Frontal cortex (tissue), 4 donors: ENCODE measurements at regions not wholly inside any gene's neighbourhood (a gene's known extent, or its start where the extent isn't known, plus 50 kb on each side); places are given as distances from the start of the nearest gene placed in this dataset. TPM values are rescaled to one million over a fixed set of nuclear protein-coding genes. Genes with fewer than 3 reads are reported as not detected.

ENCODE experiments used
- DNase-seq, 2 donors: peaks; one replicate each; pipeline ENCODE4 v3.0.0; 2012; ENCODE audit warnings: low spot score in 2 of 2
- FAIRE-seq: peaks from 2 replicates; lab custom pipeline; 2012; peaks lifted over from hg19 to GRCh38; lab: Jason Lieb, UNC
- small RNA-seq: library from RNA; depleted of rRNA; stranded (forward); fragments of <200 nt; gene quantifications from one replicate; pipeline ENCODE3, GENCODE V24; 2014
- donor health status: control.
- donor health status: control.
- donor health status: control.

DNA sequence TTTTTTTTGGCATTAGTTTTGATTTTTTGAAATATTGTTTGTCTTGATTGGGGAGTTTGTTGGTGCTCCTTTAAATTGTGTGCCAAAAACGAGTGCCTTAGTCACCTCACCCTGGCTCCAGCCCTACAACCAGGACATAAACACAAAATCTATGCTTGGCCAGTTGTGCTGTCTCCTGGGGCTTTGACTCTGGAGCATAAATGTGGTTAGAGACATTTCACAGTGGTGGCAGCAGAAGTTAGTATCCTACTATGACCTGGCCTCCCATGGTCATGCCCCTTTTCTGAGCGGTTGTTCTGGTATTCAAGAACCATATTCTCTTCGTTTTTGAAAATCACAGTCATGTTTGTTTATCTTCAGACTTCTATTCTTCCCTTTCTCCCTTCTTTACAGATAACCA, 70.7 kb upstream of the PSMA6 start:
- FAIRE-seq: no peak
- DNase-seq: no peak

DNA sequence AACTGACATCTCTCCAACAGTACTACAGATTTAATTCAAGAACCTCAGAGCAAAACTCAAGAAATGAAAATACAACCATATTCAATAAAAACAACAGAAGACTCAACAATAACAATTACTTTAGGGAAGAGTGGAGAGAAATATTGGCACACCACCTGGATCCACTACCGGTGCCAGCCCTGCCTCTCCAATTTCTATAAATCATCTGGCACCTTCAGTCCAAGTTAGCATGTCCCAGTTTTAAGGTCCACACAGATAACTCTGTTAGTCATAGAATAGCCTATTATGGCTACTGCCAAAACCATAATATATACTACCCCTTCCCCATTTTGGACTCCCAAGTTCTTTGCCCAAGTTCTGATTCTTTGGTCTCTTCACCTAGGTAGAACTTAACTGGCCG, 69.9 kb upstream of the PSMA6 start:
- FAIRE-seq (no peak), DNase-seq (no peak)

DNA sequence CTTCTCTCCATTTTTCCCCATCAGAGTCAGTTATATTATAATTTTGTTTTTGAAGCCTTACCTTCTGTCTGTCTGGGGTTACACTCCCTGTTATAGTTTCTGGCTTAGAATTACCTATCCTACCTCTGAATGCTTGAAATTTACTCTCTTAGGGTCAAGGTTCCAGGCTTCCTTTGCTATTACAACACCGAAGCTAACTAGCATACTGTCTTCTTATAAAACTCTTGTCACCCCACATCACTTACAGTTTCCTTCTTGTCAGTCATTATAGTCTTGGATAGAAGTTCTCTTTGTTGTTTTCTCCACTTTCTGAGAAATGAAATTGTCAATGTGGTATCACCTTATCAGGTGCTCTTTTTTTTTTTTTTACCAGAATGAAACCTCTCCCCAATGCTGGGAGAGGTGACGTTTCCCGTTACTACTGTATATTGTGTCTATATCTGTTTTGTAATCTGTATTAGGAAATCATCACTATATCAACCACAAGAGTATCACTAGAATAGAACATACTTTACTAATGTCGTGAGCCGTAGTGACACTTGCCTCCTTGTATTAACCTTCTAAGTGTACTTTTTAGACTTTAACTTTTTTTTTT, 69.2 kb upstream of the PSMA6 start:
- FAIRE-seq: no peak
- DNase-seq: no peak

DNA sequence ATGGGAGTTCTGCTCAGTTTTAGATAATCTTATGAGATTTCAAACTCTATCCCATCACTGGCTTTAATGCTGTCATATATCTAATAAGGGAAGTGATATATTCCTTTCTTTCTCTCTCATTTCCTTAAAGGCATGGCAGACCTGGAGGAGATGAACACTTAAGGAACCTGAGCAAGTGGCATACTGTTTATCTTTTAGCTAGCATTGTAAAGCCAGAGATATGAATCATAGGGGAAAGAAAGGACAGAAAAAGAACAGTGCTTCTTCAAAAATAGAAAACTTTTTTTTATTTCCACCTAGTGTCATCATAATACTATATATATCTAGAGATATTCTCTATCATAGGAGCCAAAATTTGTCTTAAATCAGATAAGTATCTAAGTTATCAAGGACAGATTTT, 68.3 kb upstream of the PSMA6 start:
- FAIRE-seq (no peak), DNase-seq (no peak)

DNA sequence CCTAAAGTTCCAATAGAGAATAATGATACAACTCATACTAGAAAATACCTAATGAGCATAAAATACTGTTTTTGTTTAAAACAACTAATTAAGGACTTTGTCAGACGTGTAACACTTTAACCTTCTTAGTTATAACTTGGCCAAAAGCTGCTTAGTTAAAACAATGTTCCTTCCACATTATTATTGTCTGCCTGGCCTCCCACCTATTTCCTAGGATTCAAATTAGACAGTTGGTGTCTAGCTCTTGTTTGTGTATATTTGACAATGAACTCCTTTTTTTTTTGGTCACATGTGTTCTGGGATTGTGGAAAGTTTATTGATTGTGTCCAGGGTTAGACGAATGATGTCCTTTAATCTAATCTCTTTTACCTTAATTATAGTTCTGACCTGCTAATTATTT, 67.6 kb upstream of the PSMA6 start:
- FAIRE-seq (no peak), DNase-seq (no peak)

DNA sequence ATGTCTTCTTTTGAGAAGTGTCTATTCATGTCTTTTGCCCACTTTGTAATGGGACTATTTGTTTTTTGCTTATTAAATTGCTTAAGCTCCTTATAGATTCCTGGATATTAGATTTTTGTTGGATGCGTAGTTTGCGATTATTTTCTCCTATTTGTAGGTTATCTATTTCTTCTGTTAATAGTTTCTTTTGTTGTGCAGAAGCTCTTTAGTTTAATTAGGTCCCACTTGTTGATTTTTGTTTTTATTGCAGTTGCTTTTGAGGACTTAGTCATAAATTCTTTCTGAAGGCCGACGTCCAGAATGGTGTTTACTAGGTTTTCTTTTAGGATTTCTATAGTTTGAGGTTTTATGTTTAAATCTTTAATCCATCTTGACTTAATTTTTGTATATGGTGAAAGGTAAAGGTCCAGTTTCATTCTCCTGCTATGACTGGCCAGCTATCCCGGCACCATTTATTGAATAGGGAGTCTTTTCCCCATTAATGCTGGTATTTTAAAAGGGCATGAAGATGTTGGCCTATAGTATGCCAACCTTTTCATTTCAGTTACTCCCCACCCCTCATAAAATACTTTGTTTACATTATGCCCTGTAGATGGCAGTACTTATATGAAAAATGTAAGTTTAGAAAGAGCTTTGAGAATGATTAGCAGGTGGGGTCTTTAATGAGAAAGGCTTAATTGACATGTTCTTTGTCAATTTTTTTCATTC, 62.9 kb upstream of the PSMA6 start:
- DNase-seq: no peak

DNA sequence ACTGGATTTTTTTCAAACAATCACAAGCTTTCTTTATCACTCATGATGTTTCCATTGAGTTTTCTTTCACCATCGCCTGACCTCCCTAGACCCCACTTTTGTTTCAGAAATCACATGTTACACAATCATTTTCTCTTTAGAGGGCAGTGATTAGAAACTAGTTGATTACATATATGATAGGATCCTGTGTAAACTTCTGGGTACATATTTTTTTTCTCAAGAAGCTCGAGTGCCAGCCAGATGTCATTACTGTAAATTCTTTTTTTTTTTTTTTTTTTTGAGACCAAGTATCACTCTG, 62.4 kb upstream of the PSMA6 start:
- no peak for DNase-seq
- no peak for FAIRE-seq

More for the DNA sequence above, 62.9 kb upstream of the PSMA6 start:
- FAIRE-seq: no peak

DNA sequence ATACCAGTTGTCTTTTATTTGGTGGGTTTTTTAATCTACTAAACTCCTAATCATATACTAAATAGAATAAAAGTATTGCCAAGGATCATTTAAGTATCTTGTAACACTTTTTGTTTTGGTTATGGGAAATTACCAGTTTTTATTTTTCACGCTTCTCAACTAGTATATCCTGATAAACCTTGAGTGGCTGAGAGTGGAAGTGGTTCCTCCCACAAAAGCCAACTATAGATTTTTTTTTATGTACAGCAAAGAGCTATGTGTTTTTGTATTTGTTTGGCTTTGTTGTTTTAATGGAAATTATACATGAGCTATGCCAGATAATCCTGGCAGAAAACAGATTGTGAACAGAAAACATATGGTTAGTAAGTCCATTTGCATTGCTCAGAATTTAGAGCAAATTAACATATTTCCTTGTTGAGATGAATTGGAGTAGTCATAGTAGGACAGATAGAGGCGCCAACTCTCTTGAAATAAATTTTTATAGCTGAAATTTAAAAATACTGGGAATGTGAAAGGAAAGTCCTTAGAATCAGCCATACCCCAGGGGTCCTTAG, 60.9 kb upstream of the PSMA6 start:
- FAIRE-seq (no peak), DNase-seq (no peak)

DNA sequence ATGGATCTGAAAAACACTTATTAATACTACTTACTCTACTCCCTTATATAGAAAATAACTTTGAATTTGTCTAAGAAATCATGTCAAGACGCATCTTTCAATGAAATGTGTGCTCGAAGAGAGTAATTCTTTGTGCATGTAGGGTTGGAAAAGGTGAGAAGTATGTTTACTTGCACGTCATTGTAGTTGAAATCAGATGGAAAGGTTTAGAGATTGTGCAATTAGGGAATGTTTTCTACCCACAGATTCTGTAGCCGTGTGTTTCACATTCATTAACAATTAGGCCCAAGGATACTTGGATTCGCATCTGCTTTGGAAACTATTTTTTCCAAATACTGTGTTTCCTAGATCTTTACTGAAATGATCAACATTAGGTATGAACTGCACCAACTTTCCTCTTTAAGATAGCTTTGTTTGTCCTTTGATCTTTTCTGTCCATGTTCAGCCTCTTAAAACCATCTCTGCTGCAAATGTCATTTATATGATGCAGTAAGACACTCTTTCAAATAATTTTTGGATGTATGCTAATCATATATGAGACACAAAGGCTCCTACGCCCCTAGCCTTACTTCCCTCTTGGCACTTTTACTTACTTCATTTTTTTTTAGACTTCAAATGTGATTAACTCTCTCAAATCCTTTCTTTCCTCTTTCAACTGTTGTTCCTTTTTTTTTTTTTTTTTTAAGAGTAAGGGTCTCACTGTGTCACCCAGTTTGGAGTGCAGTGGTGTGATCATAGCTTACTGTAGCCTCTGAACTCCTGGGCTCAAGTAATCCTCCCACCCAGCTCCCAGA, 58.0 kb upstream of the PSMA6 start:
- DNase-seq (no peak), FAIRE-seq (no peak)

DNA sequence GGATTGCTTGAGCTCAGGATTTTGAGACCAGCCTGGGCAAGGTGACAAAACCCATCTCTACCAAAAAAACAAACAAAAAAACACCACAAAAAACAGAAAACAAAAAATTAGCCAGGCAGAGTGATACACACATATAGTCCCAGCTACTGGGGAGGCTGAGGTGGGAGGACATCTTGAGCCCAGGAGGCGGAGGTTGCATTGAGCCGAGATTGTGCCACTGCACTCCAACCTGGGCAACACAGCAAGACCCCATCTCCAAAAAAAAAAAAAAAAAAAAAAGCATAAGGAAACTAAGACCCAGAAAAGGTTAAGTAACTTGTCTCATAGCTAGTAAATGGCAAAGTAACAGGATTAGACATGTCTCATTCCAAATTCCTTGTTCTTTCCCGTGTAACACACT, 56.3 kb upstream of the PSMA6 start:
- DNase-seq (no peak), FAIRE-seq (no peak)

DNA sequence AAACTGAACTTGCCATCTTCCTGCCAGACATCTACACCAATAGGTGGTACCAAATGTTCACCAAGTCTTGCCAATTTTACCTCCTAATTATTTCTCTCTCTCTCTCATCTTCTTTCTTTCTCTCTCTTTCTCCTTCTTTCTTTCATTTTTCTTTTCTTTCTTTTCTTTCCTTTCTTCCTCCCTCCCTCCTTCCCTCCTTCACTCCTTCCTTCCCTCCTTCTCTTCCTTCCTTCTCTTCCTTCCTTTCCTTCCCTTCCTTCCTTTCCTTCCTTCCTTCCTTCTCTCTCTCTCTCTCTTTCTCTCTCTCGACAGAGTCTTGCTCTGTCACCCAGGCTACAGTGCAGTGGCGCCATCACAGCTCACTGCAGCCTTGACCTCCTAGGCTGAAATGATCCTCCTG, 55.4 kb upstream of the PSMA6 start:
- no peak for DNase-seq
- no peak for FAIRE-seq

DNA sequence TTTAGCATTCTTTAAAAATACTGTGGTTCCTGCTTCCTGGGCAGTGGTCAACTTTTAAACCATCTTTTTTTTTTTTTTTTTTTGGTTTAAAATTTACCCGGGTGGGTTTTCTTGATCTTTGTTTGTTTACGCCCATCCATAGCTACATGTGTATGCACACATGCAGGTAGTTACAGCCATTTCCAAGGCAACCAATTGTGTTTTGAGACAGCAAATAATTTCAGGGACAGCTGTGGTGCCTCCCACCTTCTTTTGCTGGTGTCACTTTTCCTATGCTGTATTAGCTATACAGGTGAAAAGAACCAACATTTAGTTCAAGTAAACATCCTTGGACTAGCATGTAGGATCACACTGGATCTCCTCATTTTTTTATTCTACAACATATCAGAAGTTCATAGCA, 52.0 kb upstream of the PSMA6 start:
- DNase-seq: no peak
- no peak for FAIRE-seq

Small RNA genes in the stretch of these regions (small RNA-seq; reads per million reads assigned to genes)
- not detected for gene MRPL57P8
